Neural crest cell (in vitro differentiated cells): ENCODE measurements at regions not wholly inside any gene's neighbourhood (a gene's known extent, or its start where the extent isn't known, plus 50 kb on each side); places are given as distances from the start of the nearest gene placed in this dataset.

Experiments used
- DNase-seq: peaks from one replicate; pipeline ENCODE4 v3.0.0; 2021; ENCODE audit warnings: low read depth, mixed read lengths, low spot score
- H3K27ac Mint-ChIP-seq: one replicate; pipeline ENCODE4 v1.8.0; 2021; ENCODE audit warnings: mild to moderate bottlenecking, mixed read lengths; ENCODE audit not compliant: unreplicated experiment
- H3K27me3 Mint-ChIP-seq: 2 replicates; pipeline ENCODE4 v1.8.0; 2021; ENCODE audit warnings: low read depth, mild to moderate bottlenecking, mixed read lengths
- H3K36me3 Mint-ChIP-seq: 2 replicates; pipeline ENCODE4 v1.8.0; 2021; ENCODE audit warnings: low read depth, mild to moderate bottlenecking, mixed read lengths
- H3K4me1 Mint-ChIP-seq: 2 replicates; pipeline ENCODE4 v1.8.0; 2021; ENCODE audit warnings: mixed read lengths
- H3K4me3 Mint-ChIP-seq: one replicate; pipeline ENCODE4 v1.8.0; 2021; ENCODE audit warnings: mild to moderate bottlenecking, mixed read lengths
- H3K9me3 Mint-ChIP-seq: 2 replicates; pipeline ENCODE4 v1.8.0; 2021; ENCODE audit warnings: mixed read lengths
- TF ChIP-seq, protein P1 (sequence below): fragments of 200-600 bp; sonication (generic); conservative IDR thresholded peaks from 2 replicates; pipeline ENCODE4 v1.5.0; 2021; ENCODE audit warnings: antibody characterized with exemption, mild to moderate bottlenecking

DNA sequence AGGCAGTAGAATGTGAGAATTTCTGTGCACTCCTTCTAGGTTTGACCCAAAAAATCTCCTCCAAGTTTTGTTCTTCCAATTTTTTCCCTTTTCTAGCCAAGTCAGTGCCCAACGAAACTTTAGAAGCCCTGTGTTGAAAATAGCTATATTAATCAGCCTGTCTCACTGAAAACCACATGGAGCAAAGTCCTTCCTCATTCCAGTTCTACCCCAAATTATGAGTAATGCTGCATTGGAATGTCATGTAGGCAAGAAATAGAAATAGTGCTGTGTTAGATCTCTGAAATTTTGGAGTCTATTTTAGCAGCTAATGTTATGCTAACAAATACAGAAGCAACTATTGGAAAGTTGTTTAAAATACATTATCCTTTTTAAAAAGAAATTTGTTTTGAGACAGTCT is 725.5 kb downstream of the TBC1D32 start:
- Mint-ChIP-seq H3K9me3 (no peaks in the 10 kb centered on the region), H3K4me3 (no peak overlapping the region), H3K27ac (no peak overlapping the region), H3K27me3 (peaks cover 6% of the 10 kb centered on the region), H3K36me3 (no peaks in the 10 kb centered on the region), H3K4me1 (no peaks in the 10 kb centered on the region)
- TF ChIP-seq, protein P1, sequence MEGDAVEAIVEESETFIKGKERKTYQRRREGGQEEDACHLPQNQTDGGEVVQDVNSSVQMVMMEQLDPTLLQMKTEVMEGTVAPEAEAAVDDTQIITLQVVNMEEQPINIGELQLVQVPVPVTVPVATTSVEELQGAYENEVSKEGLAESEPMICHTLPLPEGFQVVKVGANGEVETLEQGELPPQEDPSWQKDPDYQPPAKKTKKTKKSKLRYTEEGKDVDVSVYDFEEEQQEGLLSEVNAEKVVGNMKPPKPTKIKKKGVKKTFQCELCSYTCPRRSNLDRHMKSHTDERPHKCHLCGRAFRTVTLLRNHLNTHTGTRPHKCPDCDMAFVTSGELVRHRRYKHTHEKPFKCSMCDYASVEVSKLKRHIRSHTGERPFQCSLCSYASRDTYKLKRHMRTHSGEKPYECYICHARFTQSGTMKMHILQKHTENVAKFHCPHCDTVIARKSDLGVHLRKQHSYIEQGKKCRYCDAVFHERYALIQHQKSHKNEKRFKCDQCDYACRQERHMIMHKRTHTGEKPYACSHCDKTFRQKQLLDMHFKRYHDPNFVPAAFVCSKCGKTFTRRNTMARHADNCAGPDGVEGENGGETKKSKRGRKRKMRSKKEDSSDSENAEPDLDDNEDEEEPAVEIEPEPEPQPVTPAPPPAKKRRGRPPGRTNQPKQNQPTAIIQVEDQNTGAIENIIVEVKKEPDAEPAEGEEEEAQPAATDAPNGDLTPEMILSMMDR = no peak
- DNase-seq = no peak

DNA sequence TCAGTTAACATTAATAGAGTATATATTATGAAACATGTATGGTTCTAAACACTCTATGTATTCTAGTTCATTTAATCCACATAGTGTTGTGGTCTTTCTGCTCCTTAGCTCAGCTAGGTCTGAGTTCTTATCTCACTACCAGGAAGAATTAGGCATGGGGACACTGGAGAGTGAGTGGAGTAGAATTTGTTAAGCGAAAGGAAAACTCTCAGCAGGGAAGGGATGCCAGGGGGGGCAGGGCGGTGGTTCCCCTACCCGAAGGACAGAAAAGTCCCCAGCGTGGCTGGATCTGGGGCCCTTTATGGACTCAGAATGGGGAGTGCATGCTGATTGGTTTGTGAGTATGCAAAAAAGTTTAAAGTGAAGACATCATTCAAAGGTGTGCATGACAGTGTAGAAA is 727.5 kb downstream of the TBC1D32 start:
- Mint-ChIP-seq H3K4me1 (no peaks in the 10 kb centered on the region), H3K36me3 (no peaks in the 10 kb centered on the region), H3K9me3 (no peaks in the 10 kb centered on the region), H3K27me3 (peaks cover 6% of the 10 kb centered on the region), H3K4me3 (no peak overlapping the region), H3K27ac (peak overlapping the region; percentile 75)
- TF ChIP-seq, protein P1 = no peak
- DNase-seq = no peak

DNA sequence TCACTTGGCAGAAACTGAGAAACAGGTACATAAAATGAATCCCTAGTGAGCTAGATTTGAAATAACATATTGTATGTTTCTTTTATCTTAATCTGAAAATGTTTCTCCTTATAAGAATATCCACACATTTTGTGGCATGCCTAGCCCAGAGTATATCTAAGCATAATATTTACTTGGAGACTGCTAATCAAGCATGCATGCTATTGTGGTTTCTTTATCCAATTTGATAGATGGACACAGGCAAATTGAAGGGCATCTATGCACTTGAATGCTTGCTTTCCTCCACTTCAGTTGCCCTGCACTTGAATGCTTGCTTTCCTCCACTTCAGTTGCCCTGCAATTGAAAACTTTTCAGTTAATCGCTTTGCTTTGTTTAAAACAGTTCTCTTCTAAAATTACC is 729.8 kb downstream of the TBC1D32 start:
- Mint-ChIP-seq H3K9me3 (no peaks in the 10 kb centered on the region), H3K4me3 (no peak overlapping the region), H3K36me3 (no peaks in the 10 kb centered on the region), H3K27ac (no peak overlapping the region), H3K27me3 (peaks cover 6% of the 10 kb centered on the region), H3K4me1 (no peaks in the 10 kb centered on the region)
- TF ChIP-seq, protein P1 = no peak
- no peak for DNase-seq

DNA sequence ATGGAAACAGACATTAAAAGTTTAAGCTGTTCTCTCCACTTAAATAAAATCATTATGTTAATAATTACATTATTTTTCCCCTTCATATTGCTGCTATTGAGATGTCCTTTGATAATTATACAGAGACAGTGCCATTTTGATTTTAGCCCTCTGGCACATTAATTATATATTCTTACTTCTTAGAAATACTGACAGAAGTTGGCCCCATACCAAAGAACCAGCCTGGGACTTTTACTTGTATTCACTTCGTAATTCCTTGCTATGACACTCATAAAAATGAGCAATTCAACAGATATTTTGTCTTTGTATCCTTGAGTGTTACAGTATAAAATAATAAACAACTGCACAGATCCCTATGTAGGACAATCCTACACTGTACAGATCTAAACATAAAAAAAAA is 743.7 kb downstream of the TBC1D32 start:
- no peak overlapping the region for H3K27ac Mint-ChIP-seq
- no peaks in the 10 kb centered on the region for H3K27me3 Mint-ChIP-seq
- H3K4me1 Mint-ChIP-seq = no peaks in the 10 kb centered on the region
- DNase-seq = no peak
- no peak overlapping the region for H3K4me3 Mint-ChIP-seq
- H3K36me3 Mint-ChIP-seq = no peaks in the 10 kb centered on the region
- H3K9me3 Mint-ChIP-seq = no peaks in the 10 kb centered on the region
- TF ChIP-seq, protein P1 = no peak

DNA sequence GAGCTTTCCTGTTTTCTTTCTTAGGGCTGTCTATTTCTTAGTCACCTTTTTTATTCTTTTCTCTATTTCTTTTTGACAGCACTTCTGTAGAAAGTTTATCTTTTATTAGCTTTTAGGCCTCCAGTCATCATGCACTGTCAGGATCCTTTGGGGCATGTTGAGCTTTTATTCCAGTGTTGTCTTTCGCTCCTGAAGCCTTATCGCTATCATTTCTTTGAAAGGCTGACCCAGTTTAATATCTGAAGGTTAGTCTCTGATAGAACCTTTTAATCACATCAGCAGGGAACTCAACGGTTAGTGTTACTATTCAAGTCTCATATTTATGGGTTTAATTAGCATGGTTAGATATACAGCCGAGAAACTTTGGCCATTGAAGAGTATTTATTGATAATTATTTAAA is 745.9 kb downstream of the TBC1D32 start:
- no peaks in the 10 kb centered on the region for H3K36me3 Mint-ChIP-seq
- H3K4me3 Mint-ChIP-seq = no peak overlapping the region
- H3K27ac Mint-ChIP-seq = no peak overlapping the region
- no peaks in the 10 kb centered on the region for H3K9me3 Mint-ChIP-seq
- H3K27me3 Mint-ChIP-seq = no peaks in the 10 kb centered on the region
- TF ChIP-seq, protein P1 = no peak
- no peak for DNase-seq
- H3K4me1 Mint-ChIP-seq = no peaks in the 10 kb centered on the region

DNA sequence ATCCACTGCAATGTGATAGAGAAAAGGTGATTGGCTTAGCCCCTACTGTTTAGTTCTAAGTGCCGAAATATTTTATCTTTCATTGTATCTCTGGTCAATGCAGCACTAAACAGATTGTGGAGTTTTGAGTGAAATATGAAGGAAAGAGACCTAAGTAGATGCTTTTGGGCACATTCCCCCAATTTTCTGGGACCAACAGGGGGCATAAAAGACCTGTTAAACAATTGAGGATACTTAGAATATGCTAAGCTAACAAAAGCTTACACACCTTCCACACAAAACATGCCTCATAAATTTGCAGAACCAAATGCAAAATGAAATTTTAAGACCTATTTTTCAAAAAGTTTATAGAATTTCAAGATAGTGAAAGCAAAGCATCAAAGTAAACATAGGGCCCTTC is 746.9 kb downstream of the TBC1D32 start:
- TF ChIP-seq, protein P1 = no peak
- no peak for DNase-seq
- Mint-ChIP-seq H3K27ac (no peak overlapping the region), H3K36me3 (no peaks in the 10 kb centered on the region), H3K4me1 (no peaks in the 10 kb centered on the region), H3K4me3 (no peak overlapping the region), H3K9me3 (peaks cover 6% of the 10 kb centered on the region), H3K27me3 (no peaks in the 10 kb centered on the region)
